ENCODE measurements at regions not wholly inside any gene's neighbourhood (a gene's known extent, or its start where the extent isn't known, plus 50 kb on each side); places are given as distances from the start of the nearest gene placed in this dataset.

- TF ChIP-seq EZH2 (IDR thresholded peaks at IDR 0.05; ENCODE audit: borderline replicate concordance, low read depth, low read length, poor library complexity, severe bottlenecking), result no peak
- no peak for TF ChIP-seq CTCF (conservative IDR thresholded peaks at IDR 0.05; ENCODE audit: low read depth, low read length)
Observed at GRCh38 chr1:17878837-17879236, 123.7 kb downstream of the ACTL8 start.
